A204.1 (cell line): ENCODE measurements at regions not wholly inside any gene's neighbourhood (a gene's known extent, or its start where the extent isn't known, plus 50 kb on each side); places are given as distances from the start of the nearest gene placed in this dataset.

ENCODE experiments used
- FAIRE-seq: peaks from 2 replicates; lab custom pipeline; 2012; peaks lifted over from hg19 to GRCh38; lab: Jason Lieb, UNC

GRCh38 chr2:37809931-37810570 is 115.0 kb upstream of the RMDN2 start:
- no peak for FAIRE-seq

- no peak for FAIRE-seq
Measured at GRCh38 chr2:37812414-37812813, 112.7 kb upstream of the RMDN2 start.

GRCh38 chr2:37812941-37813730 is 112.0 kb upstream of the RMDN2 start:
- no peak for FAIRE-seq

- no peak for FAIRE-seq
Measured at GRCh38 chr2:37816036-37816435, 109.1 kb upstream of the RMDN2 start.

GRCh38 chr2:37816686-37817085 is 108.4 kb upstream of the RMDN2 start:
- FAIRE-seq = no peak

- FAIRE-seq = no peak
Measured at GRCh38 chr2:37819186-37819585, 105.9 kb upstream of the RMDN2 start.

- no peak for FAIRE-seq
Measured at GRCh38 chr2:37820471-37820986, 104.6 kb upstream of the RMDN2 start.

- no peak for FAIRE-seq
Measured at GRCh38 chr2:37825586-37825985, 99.5 kb upstream of the RMDN2 start.

- no peak for FAIRE-seq
Measured at GRCh38 chr2:37826611-37827010, 98.5 kb upstream of the RMDN2 start.

- FAIRE-seq = no peak
Measured at GRCh38 chr2:37827455-37827854, 97.6 kb upstream of the RMDN2 start.

- FAIRE-seq = no peak
Measured at GRCh38 chr2:37827911-37828511, 97.1 kb upstream of the RMDN2 start.

- no peak for FAIRE-seq
Measured at GRCh38 chr2:37829202-37829601, 95.9 kb upstream of the RMDN2 start.

- FAIRE-seq = no peak
Measured at GRCh38 chr2:37829616-37830395, 95.3 kb upstream of the RMDN2 start.

- FAIRE-seq = no peak
Measured at GRCh38 chr2:37830636-37831035, 94.5 kb upstream of the RMDN2 start.

GRCh38 chr2:37831081-37831780 is 93.9 kb upstream of the RMDN2 start:
- no peak for FAIRE-seq

GRCh38 chr2:37832590-37833197 is 92.4 kb upstream of the RMDN2 start:
- no peak for FAIRE-seq

GRCh38 chr2:37833423-37833822 is 91.7 kb upstream of the RMDN2 start:
- no peak for FAIRE-seq

GRCh38 chr2:37836270-37836669 is 88.8 kb upstream of the RMDN2 start:
- FAIRE-seq = no peak

- FAIRE-seq = no peak
Measured at GRCh38 chr2:37836711-37837110, 88.4 kb upstream of the RMDN2 start.

- no peak for FAIRE-seq
Measured at GRCh38 chr2:37837628-37838328, 87.3 kb upstream of the RMDN2 start.
